ENCODE measurements at regions not wholly inside any gene's neighbourhood (a gene's known extent, or its start where the extent isn't known, plus 50 kb on each side); places are given as distances from the start of the nearest gene placed in this dataset.

GRCh38 chrX:79081895-79082512 is 62.5 kb upstream of the GPR174 start:
- no peak overlapping the region for H3K4me2 ChIP-seq (ENCODE audit: low read depth, low read length)
- POLR2A ChIA-PET: no interaction called here
- intact Hi-C loops (cut with micrococcal nuclease; ENCODE audit: unreplicated experiment): no loop called here
- H3K4me1 ChIP-seq (ENCODE audit: insufficient read depth, low read length): no peaks in the 10 kb centered on the region
- DNase-seq (ENCODE audit: low spot score) (no peak), FAIRE-seq (peak; percentile 50), ATAC-seq (no peak)
- 0% methylated on average over 6 of the region's 6 CpGs for WGBS (ENCODE audit: low lambda C conversion rate)
- no peaks in the 10 kb centered on the region for H4K20me1 ChIP-seq (ENCODE audit: insufficient read depth, low read length)
- H3K27ac ChIP-seq (ENCODE audit: extremely low read length, insufficient read depth, low read length): no peak overlapping the region
- H3K9me3 ChIP-seq (ENCODE audit: low read length): no peaks in the 10 kb centered on the region
- H3K9ac ChIP-seq (ENCODE audit: insufficient read depth, low read depth, low read length): no peak overlapping the region
- in situ Hi-C loops (cut with HindIII; ENCODE audit: extremely low pct_ligation_motif_present, low pct_unique_long_range_greater_than_20kb): no loop called here
- H2AFZ ChIP-seq (ENCODE audit: low read length): no peak overlapping the region
- H3K36me3 ChIP-seq (replicated peaks in 1 of 2; ENCODE audit: control insufficient read depth in 1 of 2, insufficient read depth in 2 of 2, low read length in 2 of 2): no peaks in the 10 kb centered on the region
- CTCF ChIA-PET (ENCODE audit: low intra/inter-chr PET ratio, low total read pairs): interaction anchor here (1.4 kb wide), 1 partner anchor 526 kb away, joined by 3 read pairs; no protein-coding TSS in a partner anchor
- no peaks in the 10 kb centered on the region for H3K27me3 ChIP-seq (ENCODE audit: control insufficient read depth in 1 of 2, insufficient read depth in 2 of 2, low read length in 2 of 2)
- BruUV-seq (replicated peaks): no TSS peak
- H3K79me2 ChIP-seq (ENCODE audit: insufficient read depth, low read length): no peaks in the 10 kb centered on the region
- H3K4me3 ChIP-seq (replicated peaks in 1 of 3; ENCODE audit: insufficient read depth in 1 of 3, low read depth in 2 of 3, low read length in 3 of 3): no peak overlapping the region
- TF ChIP-seq ZNF34 (CRISPR knock-in tag; IDR thresholded peaks at IDR 0.05; ENCODE audit: borderline replicate concordance) (no peak), SNRNP70 (IDR thresholded peaks at IDR 0.05; ENCODE audit: low read depth, low read length) (no peak), MXD4 (CRISPR knock-in tag; IDR thresholded peaks at IDR 0.05) (no peak), RERE (CRISPR knock-in tag; IDR thresholded peaks at IDR 0.05; ENCODE audit: low read depth) (no peak), ERF (CRISPR knock-in tag; IDR thresholded peaks at IDR 0.05) (no peak), STAG1 (CRISPR knock-in tag; IDR thresholded peaks at IDR 0.05) (peak; percentile 30), ZNF746 (CRISPR knock-in tag; IDR thresholded peaks at IDR 0.05) (no peak), ZNF792 (CRISPR knock-in tag; IDR thresholded peaks at IDR 0.05) (no peak), PHF21A (CRISPR knock-in tag; IDR thresholded peaks at IDR 0.05) (no peak), ZNF326 (CRISPR knock-in tag; IDR thresholded peaks at IDR 0.05; ENCODE audit: borderline replicate concordance) (no peak), SP1 (IDR thresholded peaks at IDR 0.05) (no peak), SP1 (CRISPR knock-in tag; IDR thresholded peaks at IDR 0.05) (no peak), REL (CRISPR knock-in tag; conservative IDR thresholded peaks at IDR 0.05) (no peak), HMG20B (CRISPR knock-in tag; conservative IDR thresholded peaks at IDR 0.05) (no peak), ZNF18 (CRISPR knock-in tag; IDR thresholded peaks at IDR 0.05; ENCODE audit: insufficient replicate concordance) (no peak), ZNF878 (CRISPR knock-in tag; IDR thresholded peaks at IDR 0.05) (no peak), KDM6A (CRISPR knock-in tag; IDR thresholded peaks at IDR 0.05; ENCODE audit: low read depth) (no peak), SMC3 (IDR thresholded peaks at IDR 0.05; ENCODE audit: low read length) (peak; percentile 14; the same call in 1 of the 2 replicates), MED1 (CRISPR knock-in tag; IDR thresholded peaks at IDR 0.05) (no peak), SAFB2 (CRISPR knock-in tag; IDR thresholded peaks at IDR 0.05; ENCODE audit: borderline replicate concordance, low read depth) (no peak)

All from HepG2 (cell line).